ENCODE measurements at regions not wholly inside any gene's neighbourhood (a gene's known extent, or its start where the extent isn't known, plus 50 kb on each side); places are given as distances from the start of the nearest gene placed in this dataset.

GRCh38 chr5:81914696-81915095 lies 57.1 kb upstream of the ATG10 start:
- DNase-seq (ENCODE audit: low read depth in 2 of 2) = no peak

DNA sequence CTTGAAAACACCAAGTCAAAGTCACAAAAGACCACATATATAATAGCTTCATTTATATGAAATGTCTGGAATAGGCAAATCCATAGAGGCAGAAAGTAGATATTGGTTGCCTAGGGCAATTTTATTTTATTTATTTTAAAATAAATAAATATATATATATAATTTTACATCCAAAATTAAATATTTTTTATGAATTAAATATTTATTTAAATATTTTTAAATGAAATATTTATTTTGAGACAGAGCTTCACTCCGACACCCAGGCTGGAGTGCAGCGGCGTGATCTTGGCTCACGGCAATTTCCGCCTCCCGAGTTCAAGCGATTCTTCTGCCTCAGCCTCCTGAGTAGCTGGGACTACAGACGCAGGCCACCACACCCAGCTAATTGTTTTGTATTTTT lies 58.9 kb upstream of the ATG10 start:
- DNase-seq (ENCODE audit: low read depth in 2 of 2) = no peak

DNA sequence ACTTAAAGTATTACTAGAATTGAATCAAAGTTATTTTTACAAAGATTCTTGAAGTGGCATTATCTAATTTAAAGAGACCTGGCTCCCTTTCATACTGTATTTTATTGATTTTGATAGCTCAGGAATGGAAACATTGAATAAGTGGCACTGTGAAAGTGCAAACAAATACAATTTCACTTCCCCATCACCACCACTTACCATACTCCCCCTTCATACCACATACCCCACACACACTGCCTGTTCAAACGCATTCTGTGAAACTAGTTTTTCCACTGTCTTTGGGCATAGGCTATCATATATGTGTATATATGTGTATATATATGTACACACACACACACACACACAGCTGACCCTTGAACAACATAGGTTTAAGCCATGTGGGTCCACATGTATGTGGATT lies 62.1 kb upstream of the ATG10 start:
- DNase-seq (ENCODE audit: low read depth in 2 of 2) = no peak

- DNase-seq (ENCODE audit: low read depth in 2 of 2) = no peak
Measured at GRCh38 chr5:81908771-81909170, 63.1 kb upstream of the ATG10 start.

DNA sequence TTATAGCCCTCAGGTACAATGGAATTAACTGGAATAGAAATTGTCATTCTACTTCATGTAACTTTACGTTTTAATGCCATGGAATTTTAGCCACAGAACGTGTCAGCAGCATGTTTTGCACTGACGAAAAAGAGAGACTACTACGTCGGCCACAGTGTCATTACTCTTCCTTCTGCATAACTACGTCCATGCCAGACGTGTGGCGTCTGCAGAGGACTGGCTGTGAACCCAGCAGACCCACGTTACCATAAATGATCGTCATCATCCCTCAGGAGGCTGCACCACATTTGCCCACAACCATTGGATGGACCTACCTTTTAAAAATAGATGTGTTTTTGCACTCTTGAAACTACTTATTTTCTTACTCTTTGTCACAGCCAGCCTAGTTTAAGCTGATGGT lies 63.8 kb upstream of the ATG10 start:
- DNase-seq (ENCODE audit: low read depth in 2 of 2) = no peak

- no peak for DNase-seq (ENCODE audit: low read depth in 2 of 2)
Measured at GRCh38 chr5:81907012-81907635, 64.7 kb upstream of the ATG10 start.

- DNase-seq (ENCODE audit: low read depth in 2 of 2) = no peak
Measured at GRCh38 chr5:81906086-81906485, 65.7 kb upstream of the ATG10 start.

DNA sequence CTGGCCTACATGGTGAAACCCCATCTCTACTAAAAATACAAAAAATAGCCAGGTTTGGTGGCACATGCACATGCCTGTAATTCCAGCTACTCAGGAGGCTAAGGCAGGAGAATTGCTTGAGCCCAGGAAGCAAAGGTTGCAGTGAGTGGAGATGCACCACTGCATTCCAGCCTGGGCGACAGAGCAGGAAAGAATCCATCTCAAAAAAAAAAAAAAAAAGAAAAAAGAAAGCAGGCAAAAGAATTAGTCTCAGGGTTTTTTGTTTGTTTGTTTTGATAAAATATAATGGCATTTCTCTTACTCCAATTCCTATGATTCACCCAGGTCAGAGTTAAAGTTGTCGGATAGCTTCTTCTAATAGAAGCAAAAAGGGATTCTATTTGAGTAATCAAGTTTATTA lies 67.0 kb upstream of the ATG10 start:
- DNase-seq (ENCODE audit: low read depth in 2 of 2) = no peak

- DNase-seq (ENCODE audit: low read depth in 2 of 2) = no peak
Measured at GRCh38 chr5:81904166-81904565, 67.7 kb upstream of the ATG10 start.

- no peak for DNase-seq (ENCODE audit: low read depth in 2 of 2)
Measured at GRCh38 chr5:81901586-81901985, 70.2 kb upstream of the ATG10 start.

GRCh38 chr5:81899123-81899522 lies 72.7 kb upstream of the ATG10 start:
- no peak for DNase-seq (ENCODE audit: low read depth in 2 of 2)

DNA sequence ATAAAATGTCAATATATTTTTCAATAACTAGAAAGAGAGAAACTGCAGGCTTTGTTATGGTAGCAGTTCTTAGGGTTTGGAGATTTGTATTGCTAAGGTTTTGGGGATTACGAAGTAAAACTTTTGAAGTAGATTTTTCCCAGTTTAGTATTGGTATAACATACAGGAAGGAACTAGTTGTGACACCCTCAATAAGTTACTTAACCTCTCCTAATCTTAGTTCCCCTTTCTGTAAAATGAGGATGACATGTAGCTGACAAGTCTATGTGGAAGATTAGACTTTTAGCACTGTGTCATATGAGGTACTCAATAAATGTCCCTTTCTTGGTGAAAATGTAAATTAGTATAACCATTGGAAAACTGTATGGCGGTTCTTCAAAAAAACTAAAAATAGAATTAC lies 73.4 kb upstream of the ATG10 start:
- DNase-seq (ENCODE audit: low read depth in 2 of 2) = no peak

DNA sequence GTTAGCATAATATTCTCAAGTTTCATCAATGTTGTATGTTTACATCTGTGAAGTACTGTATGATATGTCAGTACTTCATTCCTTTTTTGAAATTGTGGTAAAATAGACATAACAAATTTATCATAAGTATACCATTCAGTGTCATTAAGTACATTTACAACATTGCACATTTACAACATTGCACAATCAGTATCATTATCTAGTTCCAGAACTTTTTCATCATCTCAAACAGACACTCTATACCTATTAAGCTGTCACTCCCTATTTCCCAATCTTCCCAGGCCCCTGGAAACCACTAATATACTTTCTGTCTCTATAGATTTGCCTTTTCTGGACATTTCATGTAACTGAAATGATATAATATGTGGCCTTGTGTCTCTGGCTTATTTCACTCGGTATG lies 75.1 kb upstream of the ATG10 start:
- no peak for DNase-seq (ENCODE audit: low read depth in 2 of 2)

DNA sequence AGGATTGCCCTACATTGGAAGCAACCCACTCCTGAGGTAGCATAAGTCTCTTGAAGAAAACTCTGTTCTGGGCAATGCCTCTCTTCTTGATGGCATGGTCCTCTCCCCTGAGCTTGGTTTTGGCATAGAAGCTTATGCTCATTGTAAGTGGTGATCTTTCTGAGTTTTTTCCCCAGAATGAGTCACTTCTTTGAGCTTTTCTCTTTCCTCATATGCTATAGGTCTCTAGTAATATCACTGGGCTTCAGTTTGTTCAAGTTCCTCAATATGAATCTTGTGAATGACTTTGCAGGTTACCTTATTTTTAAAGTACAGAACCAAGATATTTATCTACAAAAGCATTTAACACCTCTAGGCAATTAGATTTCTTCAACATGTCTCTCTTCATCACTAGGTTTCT lies 76.5 kb upstream of the ATG10 start:
- DNase-seq (ENCODE audit: low read depth in 2 of 2) = no peak

GRCh38 chr5:81893961-81894360 lies 77.9 kb upstream of the ATG10 start:
- no peak for DNase-seq (ENCODE audit: low read depth in 2 of 2)

DNA sequence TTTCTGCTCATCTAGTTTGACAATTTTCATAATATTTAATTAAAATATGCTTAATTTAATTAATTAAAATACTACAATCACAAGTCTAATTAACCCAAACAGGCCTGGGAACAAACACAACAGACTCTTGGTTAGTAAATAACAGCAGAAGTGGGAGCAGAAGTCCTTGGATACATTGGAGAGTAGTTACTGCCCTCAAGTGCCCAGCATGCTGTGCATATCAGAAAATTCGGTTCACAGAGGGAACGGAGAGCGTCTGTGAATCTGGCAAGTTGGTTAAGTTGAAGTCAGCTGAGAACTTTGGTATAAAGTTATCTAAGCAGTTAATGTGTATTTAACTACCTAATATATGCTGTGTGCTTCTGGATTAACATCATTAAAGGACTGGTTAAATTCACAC lies 87.0 kb upstream of the ATG10 start:
- no peak for DNase-seq (ENCODE audit: low read depth in 2 of 2)

- DNase-seq (ENCODE audit: low read depth in 2 of 2) = no peak
Measured at GRCh38 chr5:81883371-81883770, 88.5 kb upstream of the ATG10 start.

DNA sequence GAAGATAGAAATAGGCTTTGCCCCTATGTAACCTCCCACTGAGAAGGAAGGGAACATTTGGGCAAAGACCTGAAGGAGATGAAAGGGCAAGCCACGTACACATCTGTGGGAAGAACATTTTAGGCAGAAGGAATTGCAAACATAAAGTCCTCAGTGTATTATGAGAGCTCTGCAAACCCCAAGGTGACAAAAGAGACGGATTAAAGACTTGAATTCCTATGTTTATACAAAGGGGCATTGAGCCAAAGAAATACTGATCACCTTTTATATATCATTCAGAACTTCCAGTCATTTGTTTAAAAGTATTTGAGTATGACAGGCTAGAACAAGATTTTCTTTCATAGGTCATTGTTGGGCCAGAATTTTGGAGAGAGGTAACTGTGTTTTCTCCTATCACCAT lies 90.2 kb upstream of the ATG10 start:
- no peak for DNase-seq (ENCODE audit: low read depth in 2 of 2)

GRCh38 chr5:81879936-81880335 lies 91.9 kb upstream of the ATG10 start:
- no peak for DNase-seq (ENCODE audit: low read depth in 2 of 2)

- no peak for DNase-seq (ENCODE audit: low read depth in 2 of 2)
Measured at GRCh38 chr5:81878333-81878732, 93.5 kb upstream of the ATG10 start.

DNA sequence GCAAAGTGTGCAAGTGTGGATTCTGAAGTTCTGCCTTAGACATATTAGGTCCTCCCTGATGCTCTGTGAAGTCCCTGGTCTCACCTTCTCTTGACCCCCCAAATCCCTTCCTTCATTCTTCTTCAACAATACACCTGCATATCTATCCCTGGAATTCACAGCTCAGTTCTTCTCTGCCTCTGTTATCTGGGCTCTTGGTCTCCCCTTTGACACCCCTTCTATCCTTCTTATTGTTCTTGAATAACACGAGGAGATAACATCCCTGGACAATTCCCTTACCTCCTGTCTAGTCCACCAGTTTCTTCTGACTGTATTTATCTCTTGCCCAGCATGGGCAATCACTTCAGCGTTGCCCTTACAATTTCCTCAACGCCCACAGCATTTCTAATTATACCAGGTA lies 104.8 kb upstream of the ATG10 start:
- no peak for DNase-seq (ENCODE audit: low read depth in 2 of 2)

DNA sequence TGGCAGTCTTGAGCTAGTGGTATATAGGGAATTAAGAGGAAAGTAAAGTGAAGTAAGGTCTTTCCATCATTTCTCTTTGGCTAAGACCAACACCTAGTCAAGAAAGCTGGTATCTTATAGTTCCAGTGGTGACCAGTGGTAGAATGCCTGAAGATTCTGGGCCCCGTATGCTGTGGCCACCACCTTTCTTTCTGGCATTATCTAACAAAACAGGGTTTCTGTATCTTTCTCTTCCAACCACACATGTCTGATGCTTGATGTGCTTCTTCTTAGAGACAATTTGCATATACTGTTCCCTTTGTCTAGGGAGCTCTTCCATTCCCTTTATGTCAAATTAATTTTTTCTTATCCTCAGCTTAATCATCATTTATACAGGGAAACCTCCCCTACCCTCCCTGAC lies 109.9 kb upstream of the SSBP2 start:
- DNase-seq (ENCODE audit: low read depth in 2 of 2) = no peak

DNA sequence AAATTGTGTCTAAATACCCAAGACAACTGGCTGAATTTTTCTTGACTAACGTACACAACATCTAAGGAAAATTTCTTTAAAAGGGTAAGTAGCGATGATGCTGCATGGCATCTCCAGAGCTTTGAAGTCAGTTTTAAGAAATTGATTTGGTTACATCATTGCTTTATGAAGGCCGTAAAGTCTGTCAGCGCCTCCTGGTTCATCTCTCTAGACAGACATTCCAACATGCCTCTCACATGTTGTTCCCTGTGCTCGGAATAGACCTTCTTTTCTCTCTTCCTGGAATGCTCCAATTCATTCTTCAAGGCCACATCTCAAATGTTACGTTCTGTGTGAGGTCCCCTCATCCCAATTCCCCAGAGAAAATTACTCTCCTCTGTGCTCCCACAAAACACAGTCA lies 108.7 kb upstream of the SSBP2 start:
- DNase-seq (ENCODE audit: low read depth in 2 of 2) = no peak

All from activated CD8-positive, alpha-beta memory T cell treated with anti-CD3 and anti-CD28 coated beads for 4 hours (primary cell).